ENCODE measurements at regions not wholly inside any gene's neighbourhood (a gene's known extent, or its start where the extent isn't known, plus 50 kb on each side); places are given as distances from the start of the nearest gene placed in this dataset.
"Not testable (repeated sequence)": the region's sequence is repeated elsewhere in the genome, so short reads cannot be mapped to it uniquely, and the experiment has no call there.

DNA sequence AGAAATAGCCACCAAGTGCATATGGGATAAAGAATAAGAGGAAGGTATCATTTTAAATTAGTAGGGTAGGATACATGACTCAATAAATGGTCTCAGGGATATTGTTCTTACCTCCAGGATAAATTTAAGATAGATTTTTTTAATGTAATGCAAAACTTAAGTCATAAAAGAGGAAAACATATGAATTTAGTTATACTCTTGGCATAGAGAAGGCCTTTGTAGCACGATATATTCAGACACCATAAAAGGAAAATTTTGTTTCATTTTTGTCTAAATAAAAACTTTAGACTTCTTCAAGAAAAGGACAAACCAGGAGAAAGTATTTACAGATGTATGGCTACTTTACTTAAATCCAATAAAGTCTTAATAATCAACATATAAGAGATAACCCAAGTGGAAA is 78.5 kb upstream of the CAB39 start:
- H3K4me3 ChIP-seq (ENCODE audit: low read length), result no peak overlapping the region
- no peak for DNase-seq (ENCODE audit: low read depth)
- TF ChIP-seq, protein P1, sequence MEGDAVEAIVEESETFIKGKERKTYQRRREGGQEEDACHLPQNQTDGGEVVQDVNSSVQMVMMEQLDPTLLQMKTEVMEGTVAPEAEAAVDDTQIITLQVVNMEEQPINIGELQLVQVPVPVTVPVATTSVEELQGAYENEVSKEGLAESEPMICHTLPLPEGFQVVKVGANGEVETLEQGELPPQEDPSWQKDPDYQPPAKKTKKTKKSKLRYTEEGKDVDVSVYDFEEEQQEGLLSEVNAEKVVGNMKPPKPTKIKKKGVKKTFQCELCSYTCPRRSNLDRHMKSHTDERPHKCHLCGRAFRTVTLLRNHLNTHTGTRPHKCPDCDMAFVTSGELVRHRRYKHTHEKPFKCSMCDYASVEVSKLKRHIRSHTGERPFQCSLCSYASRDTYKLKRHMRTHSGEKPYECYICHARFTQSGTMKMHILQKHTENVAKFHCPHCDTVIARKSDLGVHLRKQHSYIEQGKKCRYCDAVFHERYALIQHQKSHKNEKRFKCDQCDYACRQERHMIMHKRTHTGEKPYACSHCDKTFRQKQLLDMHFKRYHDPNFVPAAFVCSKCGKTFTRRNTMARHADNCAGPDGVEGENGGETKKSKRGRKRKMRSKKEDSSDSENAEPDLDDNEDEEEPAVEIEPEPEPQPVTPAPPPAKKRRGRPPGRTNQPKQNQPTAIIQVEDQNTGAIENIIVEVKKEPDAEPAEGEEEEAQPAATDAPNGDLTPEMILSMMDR (IDR thresholded peaks at IDR 0.05; ENCODE audit: insufficient read depth, low read depth, low read length, missing control alignments), result no peak

DNA sequence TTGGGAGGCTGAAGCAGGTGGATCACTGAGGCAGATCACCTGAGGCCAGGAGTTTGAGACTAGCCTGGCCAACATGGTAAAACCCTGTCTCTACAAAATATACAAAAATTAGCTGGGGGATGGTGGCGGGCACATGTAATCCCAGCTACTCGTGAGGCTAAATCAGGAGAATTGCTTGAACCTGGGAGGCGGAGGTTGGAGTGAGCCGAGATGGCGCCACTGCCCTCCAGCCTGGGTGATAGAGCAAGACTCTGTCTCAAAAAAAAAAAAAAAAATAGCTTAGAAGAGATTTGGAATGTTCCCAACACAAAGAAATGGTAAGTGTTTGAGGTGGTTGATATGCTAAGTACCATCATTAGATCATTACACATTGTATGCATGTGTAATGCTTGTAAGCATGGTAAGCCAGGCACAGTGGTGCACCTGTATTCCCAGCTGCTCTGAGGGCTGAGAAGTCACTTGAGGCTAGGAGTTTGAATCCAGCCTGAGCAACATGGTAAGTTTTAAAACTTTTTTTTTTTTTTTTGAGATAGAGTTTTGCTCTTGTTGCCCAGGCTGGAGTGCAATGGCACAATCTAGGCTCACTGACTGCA is 77.8 kb upstream of the CAB39 start:
- not testable (repeated sequence) for DNase-seq (ENCODE audit: low read depth); H3K4me3 ChIP-seq (ENCODE audit: low read length)

DNA sequence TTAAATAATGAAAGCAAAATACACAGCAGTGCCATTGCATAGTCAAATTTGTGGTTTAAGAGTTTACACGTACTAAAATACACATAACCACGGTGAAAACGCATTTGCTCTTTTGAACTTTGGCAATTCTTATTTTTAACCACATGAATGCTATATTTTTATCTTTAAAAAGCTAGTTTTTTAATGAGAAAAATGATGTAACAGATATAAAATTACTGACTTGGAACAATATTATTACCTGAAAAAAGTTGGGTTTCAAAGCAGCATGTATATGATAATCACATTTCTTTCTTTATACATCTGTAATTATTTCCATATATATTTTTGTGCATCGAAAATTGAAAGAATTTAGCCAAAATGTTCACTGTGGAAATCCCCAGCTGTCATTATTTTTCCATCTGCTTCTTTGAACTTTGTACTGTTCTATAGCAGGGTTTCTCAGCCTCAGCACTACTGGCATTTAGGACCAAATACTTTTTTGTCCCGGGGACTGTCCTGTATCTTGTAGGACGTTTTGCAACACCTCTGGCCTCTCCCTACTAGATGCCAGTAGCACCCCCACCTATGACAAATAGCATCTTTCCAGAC is 75.9 kb upstream of the CAB39 start:
- no peak for DNase-seq (ENCODE audit: low read depth)
- TF ChIP-seq, protein P1 (IDR thresholded peaks at IDR 0.05; ENCODE audit: insufficient read depth, low read depth, low read length, missing control alignments), result no peak
- no peak overlapping the region for H3K4me3 ChIP-seq (ENCODE audit: low read length)

DNA sequence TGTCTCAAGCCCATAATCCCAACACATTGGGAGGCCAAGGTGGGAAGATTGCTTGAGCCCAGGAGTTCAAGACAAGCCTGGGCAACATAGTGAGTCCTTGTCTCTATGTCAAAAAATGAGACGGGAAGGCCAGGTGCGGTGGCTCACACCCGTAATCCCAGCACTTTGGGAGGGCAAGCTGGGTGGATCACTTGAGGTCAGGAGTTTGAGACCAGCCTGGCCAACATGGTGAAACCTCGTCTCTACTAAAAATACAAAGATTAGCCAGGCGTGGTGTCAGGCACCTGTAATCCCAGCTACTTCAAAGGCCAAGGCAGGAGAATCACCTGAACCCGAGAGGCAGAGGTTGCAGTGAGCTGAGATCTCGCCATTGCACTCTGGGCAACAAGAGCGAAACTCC is 75.2 kb upstream of the CAB39 start:
- not testable (repeated sequence) for DNase-seq (ENCODE audit: low read depth); H3K4me3 ChIP-seq (ENCODE audit: low read length)

DNA sequence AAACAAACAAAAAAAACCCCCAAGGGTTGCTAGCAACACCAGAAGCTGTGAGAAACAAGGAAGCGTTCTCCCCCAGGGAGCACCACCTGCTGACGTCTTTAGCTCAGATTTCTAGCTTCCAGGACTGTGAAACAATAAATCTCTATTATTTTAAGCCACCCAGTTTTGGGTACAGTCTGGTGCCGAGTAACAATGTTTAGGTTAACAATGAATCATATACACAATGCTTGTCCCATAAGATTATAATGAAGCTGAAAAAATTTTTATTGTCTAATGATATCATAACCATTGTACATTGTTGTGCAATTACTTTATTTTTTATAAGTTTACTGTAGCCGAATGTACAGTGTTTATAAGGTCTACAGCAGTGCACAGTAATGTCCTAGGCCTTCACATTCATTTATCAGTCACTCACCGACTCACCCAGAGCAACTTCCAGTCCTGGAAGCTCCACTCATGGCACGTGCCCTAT is 72.1 kb upstream of the CAB39 start:
- H3K4me3 ChIP-seq (ENCODE audit: low read length), result no peak overlapping the region
- TF ChIP-seq, protein P1 (IDR thresholded peaks at IDR 0.05; ENCODE audit: insufficient read depth, low read depth, low read length, missing control alignments), result no peak
- DNase-seq (ENCODE audit: low read depth), result no peak

DNA sequence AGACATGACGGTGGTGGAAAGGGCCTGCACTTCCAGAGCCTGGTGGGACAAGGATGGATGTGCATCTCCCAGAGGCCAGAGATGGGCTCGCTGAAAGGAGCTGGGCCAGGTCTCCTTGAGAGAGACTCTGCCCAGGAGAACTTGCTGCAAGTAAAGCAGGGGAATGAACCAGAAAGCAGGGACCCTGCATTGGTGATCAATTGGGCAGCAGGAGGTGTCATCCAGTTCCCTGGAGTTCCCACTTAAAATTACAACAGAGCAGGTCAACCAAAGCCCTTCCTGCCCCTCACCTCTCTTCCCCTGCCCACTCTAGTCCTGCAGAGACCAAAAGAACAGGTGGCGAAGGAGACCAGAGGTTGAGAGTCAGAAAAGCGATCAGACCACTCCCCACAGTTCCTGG is 69.7 kb upstream of the CAB39 start:
- H3K4me3 ChIP-seq (ENCODE audit: low read length), result no peak overlapping the region
- DNase-seq (ENCODE audit: low read depth), result no peak

DNA sequence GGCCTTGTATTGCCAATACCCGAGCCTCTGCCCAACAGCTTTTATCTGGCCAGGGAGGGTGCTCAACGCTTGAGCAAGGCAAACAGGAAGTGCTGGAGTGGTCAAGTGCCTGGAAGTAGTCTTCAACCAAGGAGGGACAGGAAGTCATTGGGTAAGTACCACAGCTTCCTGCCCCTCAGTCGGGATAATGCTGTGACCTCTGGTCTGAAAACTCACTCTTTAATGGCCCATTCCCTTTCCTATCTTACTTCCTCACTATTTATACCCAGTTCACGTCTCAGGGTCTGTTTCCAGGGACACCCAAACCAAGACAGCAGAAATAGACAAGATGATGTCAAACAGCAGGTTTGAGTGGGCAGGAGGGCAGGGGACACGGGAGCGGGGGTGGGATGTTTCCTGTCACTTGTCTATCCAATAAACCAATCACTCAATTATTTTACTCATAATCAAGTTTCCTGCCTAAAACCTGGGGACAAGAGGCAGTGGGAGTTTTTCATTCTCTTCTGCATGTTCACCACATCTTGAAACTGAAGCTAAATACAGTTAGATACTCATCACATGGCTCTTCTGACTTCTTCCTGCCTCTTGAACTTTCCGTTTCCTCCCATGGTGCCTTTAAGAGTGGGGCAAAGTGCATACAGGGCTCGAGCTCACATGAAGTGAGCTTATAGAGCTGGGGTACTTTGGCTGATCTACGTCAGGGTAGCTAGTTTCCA is 68.9 kb upstream of the CAB39 start:
- no peak for DNase-seq (ENCODE audit: low read depth)
- TF ChIP-seq, protein P1 (IDR thresholded peaks at IDR 0.05; ENCODE audit: insufficient read depth, low read depth, low read length, missing control alignments), result no peak
- no peak overlapping the region for H3K4me3 ChIP-seq (ENCODE audit: low read length)

More for the DNA sequence above, 69.7 kb upstream of the CAB39 start:
- TF ChIP-seq, protein P1 (IDR thresholded peaks at IDR 0.05; ENCODE audit: insufficient read depth, low read depth, low read length, missing control alignments), result no peak

All from epithelial cell of esophagus (primary cell).